ENCODE measurements at regions not wholly inside any gene's neighbourhood (a gene's known extent, or its start where the extent isn't known, plus 50 kb on each side); places are given as distances from the start of the nearest gene placed in this dataset.

DNA sequence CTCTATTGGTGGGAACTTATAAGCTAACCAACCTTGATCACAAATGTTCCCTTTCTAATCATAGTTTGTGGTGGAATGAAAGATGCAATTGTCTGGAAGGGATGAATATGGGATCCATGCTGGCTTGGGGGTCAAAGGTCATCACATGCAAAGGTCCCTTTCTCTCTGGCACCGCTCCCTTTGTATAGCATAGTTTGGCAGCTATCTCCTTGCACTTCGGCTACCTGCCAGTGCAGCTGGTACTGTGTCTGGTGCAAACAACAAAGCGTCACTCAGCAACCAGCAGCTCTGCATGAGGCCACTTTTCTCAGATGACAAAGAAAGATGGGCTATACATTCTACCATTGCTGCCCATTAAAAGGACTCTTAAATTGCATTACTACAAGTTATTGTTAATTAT, 188.2 kb upstream of the NFIA start:
- TF ChIP-seq ZFX (IDR thresholded peaks at IDR 0.05; ENCODE audit: borderline replicate concordance) (no peak), CTCF (IDR thresholded peaks at IDR 0.05) (no peak)
